ENCODE measurements at regions not wholly inside any gene's neighbourhood (a gene's known extent, or its start where the extent isn't known, plus 50 kb on each side); places are given as distances from the start of the nearest gene placed in this dataset.

DNA sequence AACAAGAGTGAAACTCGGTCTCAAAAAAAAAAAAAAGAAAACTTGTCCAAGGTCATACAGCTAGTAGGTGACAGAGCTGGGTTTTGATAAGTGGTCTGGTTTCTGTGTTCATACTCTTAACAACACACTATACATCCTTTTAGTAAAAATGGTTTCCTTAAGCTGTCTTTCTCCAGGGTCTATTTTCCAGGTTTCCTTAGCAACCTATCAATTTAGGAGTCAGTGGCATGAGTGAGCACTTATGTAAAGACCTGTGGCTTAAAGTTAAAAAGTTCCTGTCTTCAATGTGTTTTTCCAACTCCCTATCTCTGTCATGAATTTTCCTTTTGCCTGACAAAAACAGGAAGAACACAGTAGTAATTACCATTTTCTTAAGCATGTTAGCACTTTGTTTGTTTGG lies 480.5 kb downstream of the TMEM135 start:
- TF ChIP-seq POLR2A (IDR thresholded peaks at IDR 0.05; ENCODE audit: low read length) = no peak
- TF ChIP-seq GATA1 (IDR thresholded peaks at IDR 0.05; ENCODE audit: low read depth, low read length) = no peak

Data from erythroblast (primary cell).